ENCODE measurements at regions not wholly inside any gene's neighbourhood (a gene's known extent, or its start where the extent isn't known, plus 50 kb on each side); places are given as distances from the start of the nearest gene placed in this dataset.

DNA sequence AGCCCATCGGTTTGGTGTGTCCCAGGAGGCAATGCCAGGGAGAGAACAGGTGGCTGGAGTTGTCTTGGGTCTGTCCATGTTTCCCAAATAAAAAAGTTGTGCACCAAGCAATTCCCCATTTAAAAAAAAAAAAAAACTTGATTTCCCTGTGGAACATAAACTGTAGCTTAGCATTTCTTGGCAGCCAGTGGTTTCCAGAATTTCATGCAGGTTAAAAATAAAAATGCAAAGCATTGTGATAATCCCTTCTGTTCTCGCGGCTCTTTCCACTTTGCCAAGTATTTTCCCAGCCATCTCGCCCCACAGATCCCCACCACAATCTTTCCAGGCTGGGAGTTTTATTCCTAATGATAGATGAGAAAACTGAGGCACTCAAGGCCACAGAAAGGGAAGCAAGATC is 51.4 kb upstream of the MSX1 start:
- peaks cover 10 to 22% (median 11%) of the 10 kb centered on the region in 3 donors for H3K27me3 Mint-ChIP-seq
- H3K4me3 Mint-ChIP-seq: no peak overlapping the region
- H3K36me3 Mint-ChIP-seq: peaks cover 16 to 21% of the 10 kb centered on the region in 2 donors
- no peak overlapping the region for H3K27ac Mint-ChIP-seq
- DNase-seq (no peak), ATAC-seq (ENCODE audit: low read depth in 2 of 2) (no peak)
- H3K4me1 Mint-ChIP-seq: peaks cover 0 to 3% (median under 1%) of the 10 kb centered on the region in 3 donors
- H3K9me3 Mint-ChIP-seq: peaks cover 5 to 28% (median 10%) of the 10 kb centered on the region in 7 donors

DNA sequence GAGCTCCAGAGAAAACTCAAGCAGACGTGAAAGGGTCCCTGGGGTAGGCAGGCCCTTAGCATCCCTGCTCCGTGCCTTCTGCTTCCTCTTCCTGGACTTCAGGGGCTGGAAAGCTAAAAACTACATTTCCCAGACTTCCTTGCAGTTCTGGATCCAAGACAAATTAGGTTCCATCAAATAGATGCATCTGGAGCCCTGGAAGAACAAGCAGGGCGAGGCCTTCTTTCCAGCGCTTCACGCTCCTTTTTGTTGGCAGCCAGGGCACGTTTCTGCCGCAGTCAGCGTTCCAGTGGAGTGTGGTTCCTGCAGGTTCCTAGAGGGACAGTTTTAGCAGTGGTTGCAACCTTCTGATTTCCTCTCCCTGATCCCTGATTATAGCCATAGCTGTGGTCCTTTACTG is 53.6 kb upstream of the MSX1 start:
- Mint-ChIP-seq H3K36me3 (peaks cover 9 to 16% of the 10 kb centered on the region in 2 donors), H3K27me3 (peaks cover 0 to 11% (median 2%) of the 10 kb centered on the region in 3 donors), H3K4me3 (no peak overlapping the region), H3K9me3 (peaks cover under 1 to 35% (median 8%) of the 10 kb centered on the region in 7 donors), H3K4me1 (peaks cover 0 to 3% (median 0%) of the 10 kb centered on the region in 3 donors), H3K27ac (no peak overlapping the region)
- ATAC-seq (ENCODE audit: low read depth in 2 of 2): no peak
- DNase-seq: no peak

DNA sequence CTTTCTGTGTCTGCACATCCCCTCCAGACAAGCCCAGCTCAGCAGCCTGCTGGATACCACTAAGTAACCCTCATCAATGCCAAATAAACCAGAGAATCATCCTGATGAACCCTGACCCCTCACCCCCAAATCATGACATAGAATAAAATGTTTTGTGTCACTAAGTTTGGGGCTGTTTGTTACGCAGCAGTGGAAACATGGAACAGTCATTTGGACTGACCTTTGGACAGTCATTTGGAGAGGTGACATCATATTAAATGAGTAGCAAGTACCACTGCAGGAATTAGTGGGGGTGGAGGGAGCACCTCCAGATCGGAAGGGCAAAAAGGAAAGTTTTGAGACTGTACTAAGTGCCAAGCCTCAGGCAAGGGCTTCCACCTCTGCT is 55.6 kb upstream of the MSX1 start:
- DNase-seq (no peak), ATAC-seq (ENCODE audit: low read depth in 2 of 2) (no peak)
- Mint-ChIP-seq H3K4me1 (peaks cover 0 to 3% (median 0%) of the 10 kb centered on the region in 3 donors), H3K9me3 (peaks cover 0 to 21% (median 5%) of the 10 kb centered on the region in 7 donors), H3K27me3 (peaks cover 0 to 17% (median under 1%) of the 10 kb centered on the region in 3 donors), H3K36me3 (peaks cover 7 to 11% of the 10 kb centered on the region in 2 donors), H3K27ac (no peak overlapping the region), H3K4me3 (no peak overlapping the region)

DNA sequence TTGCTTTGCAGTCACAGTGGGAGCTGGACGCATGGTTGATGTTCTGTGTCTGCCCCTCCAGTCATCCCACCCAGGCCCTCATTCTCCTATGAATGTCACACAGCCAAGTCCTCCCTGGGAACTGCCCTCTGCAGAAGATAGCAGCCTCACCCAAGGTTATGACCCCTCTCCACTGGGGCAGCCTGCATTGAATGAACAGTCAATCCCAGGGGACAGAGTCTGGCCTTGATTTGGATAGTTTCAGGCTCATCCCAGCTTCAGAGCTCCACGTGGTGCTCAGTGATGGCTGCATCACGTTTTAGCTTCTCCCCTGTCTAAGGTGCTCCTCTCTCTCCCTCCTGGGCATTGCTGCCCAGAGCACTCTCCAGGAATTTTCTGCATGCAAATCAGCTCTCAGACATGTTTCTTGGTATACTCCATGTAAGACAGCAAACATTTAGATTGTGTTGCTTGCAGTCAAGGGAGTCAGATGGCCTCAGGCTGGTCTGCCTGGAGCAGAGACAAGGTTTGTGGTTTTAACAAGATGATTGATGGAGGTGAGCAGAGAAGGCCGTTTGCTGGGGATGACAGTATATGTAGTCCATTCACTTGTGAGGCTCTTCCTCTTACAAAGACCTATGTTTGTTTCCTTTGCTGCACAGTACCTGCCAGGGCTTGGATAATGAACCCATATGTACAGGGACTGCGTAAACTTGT is 56.1 kb upstream of the MSX1 start:
- H3K4me1 Mint-ChIP-seq: peaks cover 0 to 3% (median 0%) of the 10 kb centered on the region in 3 donors
- peaks cover 0 to 23% (median 6%) of the 10 kb centered on the region in 3 donors for H3K27me3 Mint-ChIP-seq
- ATAC-seq (ENCODE audit: low read depth in 2 of 2) (no peak), DNase-seq (no peak)
- no peak overlapping the region for H3K27ac Mint-ChIP-seq
- H3K36me3 Mint-ChIP-seq: peaks cover 7 to 8% of the 10 kb centered on the region in 2 donors
- H3K4me3 Mint-ChIP-seq: no peak overlapping the region
- H3K9me3 Mint-ChIP-seq: peaks cover 0 to 16% (median 2%) of the 10 kb centered on the region in 7 donors

DNA sequence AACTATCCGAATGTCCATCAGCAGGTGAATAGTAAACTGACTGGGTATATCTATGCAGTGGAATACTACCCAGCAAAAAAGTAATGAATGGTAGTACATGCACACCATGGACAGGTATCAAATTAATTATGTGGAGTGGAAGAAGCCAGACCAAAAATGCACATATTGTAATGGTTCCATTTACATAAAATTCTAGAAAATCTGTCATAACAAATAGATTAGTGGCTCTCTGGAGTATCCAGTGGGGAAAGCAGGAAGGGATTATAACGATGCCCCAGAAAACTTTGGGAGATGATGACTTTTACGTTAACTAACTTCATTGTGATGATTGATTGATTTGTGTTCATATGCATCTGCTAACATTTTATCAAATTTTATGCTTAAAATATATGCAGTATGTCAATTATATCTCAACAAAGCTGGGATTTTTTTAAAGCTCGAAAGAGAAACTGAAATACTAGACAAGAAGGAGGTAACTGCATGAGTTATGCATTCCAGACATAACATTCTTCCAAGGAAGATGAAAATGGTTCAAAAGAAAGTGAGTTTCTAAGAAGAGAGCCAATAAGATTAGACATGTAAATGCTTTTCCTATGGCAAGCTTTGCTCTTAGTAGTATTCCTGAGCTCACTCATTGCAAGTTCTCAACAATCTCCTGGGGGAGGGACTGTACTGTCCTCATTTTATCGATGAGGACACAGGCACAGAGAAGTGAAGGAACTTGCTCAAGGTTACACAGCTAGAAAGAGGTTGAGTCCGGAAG is 58.6 kb upstream of the MSX1 start:
- no peak overlapping the region for H3K27ac Mint-ChIP-seq
- H3K4me3 Mint-ChIP-seq: no peak overlapping the region
- ATAC-seq (ENCODE audit: low read depth in 2 of 2) (no peak), DNase-seq (no peak)
- H3K27me3 Mint-ChIP-seq: peaks cover 16 to 40% (median 22%) of the 10 kb centered on the region in 3 donors
- peaks cover 0 to 3% (median 0%) of the 10 kb centered on the region in 3 donors for H3K4me1 Mint-ChIP-seq
- H3K9me3 Mint-ChIP-seq: peaks cover 0 to 20% (median 5%) of the 10 kb centered on the region in 7 donors
- H3K36me3 Mint-ChIP-seq: peaks cover 5 to 7% of the 10 kb centered on the region in 2 donors

DNA sequence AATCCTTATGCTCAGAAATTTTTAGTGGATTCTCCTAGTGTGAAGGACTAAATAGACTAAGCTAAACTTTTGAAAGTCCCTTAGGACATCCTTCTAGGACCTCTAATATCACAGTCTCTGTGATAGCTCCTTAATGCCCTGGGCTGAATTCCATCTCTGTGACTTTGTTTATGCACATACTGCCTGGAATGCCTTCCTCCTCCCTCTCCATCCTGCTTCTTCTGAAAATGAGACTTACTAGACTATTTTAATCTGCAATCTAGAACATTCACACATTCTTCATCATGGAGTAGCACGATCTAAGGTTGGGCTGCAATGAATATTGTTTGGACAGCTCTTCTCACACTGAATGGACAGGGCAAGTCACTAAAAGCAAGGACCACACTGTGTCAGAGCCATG is 65.0 kb upstream of the MSX1 start:
- H3K27ac Mint-ChIP-seq: peak overlapping the region in 1 of 6 donors; percentile 38
- H3K9me3 Mint-ChIP-seq: peaks cover 15 to 28% (median 23%) of the 10 kb centered on the region in 7 donors
- peaks cover 0 to 7% (median 5%) of the 10 kb centered on the region in 3 donors for H3K4me1 Mint-ChIP-seq
- ATAC-seq (ENCODE audit: low read depth in 2 of 2): no peak
- peaks cover 22 to 47% (median 40%) of the 10 kb centered on the region in 3 donors for H3K27me3 Mint-ChIP-seq
- H3K36me3 Mint-ChIP-seq: peaks cover 3 to 18% of the 10 kb centered on the region in 2 donors
- no peak overlapping the region for H3K4me3 Mint-ChIP-seq
- no peak for DNase-seq

DNA sequence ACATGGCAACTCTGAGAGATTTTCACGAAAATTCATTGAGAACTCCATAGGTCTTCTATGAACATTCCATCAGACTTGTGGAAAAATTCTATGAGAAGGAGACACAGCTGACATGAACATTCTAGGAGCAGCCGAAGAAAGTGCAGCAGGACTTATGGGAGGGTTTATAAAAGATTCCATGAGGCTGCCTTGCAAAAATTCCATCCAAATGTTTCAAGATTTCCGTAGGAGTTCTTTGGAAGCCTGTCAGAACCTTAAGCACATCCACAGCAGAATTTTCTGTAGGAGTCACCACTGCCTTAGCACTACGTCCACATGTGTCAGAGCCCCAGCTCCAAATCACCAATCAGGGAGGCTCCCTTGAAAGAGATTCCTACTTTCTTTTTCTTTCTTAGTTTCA is 67.0 kb upstream of the MSX1 start:
- Mint-ChIP-seq H3K27ac (no peak overlapping the region), H3K9me3 (peaks cover 26 to 47% (median 40%) of the 10 kb centered on the region in 7 donors), H3K36me3 (peaks cover 13 to 32% of the 10 kb centered on the region in 2 donors), H3K4me3 (no peak overlapping the region), H3K27me3 (peaks cover 17 to 35% (median 28%) of the 10 kb centered on the region in 3 donors), H3K4me1 (peaks cover 4 to 14% (median 13%) of the 10 kb centered on the region in 3 donors)
- ATAC-seq (ENCODE audit: low read depth in 2 of 2): no peak
- DNase-seq: no peak

DNA sequence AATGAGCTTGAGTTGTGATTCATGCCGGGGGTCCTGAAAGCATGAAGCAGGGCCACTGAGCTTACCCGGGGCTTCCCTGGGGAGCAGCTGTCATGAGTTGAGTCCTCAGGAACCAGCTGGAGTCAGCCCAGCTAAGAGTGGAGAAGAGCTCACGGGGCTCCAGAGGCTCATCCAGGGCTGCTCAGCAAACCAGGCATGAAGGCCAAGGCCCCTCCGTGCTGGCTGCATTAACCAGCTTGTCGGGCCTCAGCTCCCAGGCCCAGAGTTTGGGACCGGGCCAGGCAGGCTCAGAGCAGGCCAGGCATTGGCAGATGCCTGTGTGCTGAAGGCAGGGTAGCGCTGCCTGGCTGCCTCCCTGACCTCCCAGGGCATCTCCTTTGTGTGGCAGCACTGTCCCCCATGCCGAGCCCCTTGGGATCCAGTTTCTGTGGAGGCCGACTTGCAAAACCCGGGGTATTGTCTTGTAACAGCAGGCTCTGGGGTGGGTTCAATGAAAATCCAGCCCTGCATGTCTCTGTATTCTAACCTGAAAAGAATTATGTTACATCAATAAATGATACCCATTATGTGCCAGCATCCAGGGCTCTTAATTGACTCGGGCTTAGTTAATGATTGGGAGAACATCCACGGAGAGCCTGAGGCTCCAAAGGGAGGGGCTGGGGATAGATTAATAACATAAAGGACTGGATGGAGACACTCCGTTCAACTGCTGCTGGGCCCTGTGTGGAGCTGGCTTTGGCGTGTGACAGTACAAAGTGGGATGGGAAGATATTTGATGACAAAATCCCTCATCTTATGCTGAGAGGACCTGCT is 68.0 kb upstream of the MSX1 start:
- Mint-ChIP-seq H3K36me3 (peaks cover 14 to 33% of the 10 kb centered on the region in 2 donors), H3K27ac (no peak overlapping the region), H3K27me3 (peaks cover 13 to 30% (median 24%) of the 10 kb centered on the region in 3 donors), H3K9me3 (peaks cover 26 to 49% (median 40%) of the 10 kb centered on the region in 7 donors), H3K4me3 (no peak overlapping the region), H3K4me1 (peaks cover 5 to 14% (median 14%) of the 10 kb centered on the region in 3 donors)
- ATAC-seq (ENCODE audit: low read depth in 2 of 2): no peak
- DNase-seq: no peak

DNA sequence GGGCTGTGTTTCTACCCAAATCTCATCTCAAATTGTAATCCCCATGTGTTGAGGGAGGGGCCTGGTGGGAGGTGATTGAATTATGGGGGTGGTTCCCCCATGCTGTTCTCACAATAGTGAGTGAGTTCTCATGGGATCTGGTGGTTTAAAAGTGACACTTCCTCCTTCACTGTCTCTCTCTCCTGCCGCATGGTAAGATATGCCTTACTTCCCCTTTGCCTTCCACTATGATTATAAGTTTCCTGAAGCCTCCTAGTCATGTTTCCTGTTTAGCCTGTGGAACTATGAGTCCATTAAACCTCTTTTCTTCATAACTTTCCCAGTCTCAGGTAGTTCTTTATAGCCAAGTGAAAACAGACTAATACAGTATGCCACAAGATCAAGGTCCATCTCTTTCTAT is 70.0 kb upstream of the MSX1 start:
- Mint-ChIP-seq H3K27me3 (peaks cover 2 to 17% (median 14%) of the 10 kb centered on the region in 3 donors), H3K4me3 (peak overlapping the region in 2 of 8 donors; percentile 36 to 37), H3K9me3 (peaks cover 26 to 52% (median 45%) of the 10 kb centered on the region in 7 donors), H3K4me1 (peaks cover 5 to 14% (median 14%) of the 10 kb centered on the region in 3 donors), H3K27ac (peak overlapping the region in 1 of 6 donors; percentile 73), H3K36me3 (peaks cover 14 to 33% of the 10 kb centered on the region in 2 donors)
- no peak for DNase-seq
- peak in 1 of 2 donors; percentile 51 for ATAC-seq (ENCODE audit: low read depth in 2 of 2)

DNA sequence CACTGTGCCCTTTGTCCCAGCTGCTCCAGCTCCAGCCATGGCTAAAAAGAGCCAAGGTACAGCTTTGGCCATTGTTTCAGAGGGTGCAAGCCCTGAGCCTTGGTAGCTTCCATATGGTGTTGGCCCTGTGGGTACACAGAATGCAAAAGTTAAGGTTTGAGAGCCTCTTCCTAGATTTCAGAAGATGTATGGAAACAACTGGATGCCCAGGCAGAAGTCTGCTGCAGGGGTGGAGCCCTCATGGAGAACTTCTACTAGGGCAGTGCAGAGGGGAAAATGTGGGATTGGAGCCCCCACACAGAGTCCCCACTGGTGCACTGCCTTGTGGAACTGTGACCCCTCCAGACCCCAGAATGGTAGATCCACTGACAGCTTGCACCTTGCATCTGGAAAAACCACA is 70.9 kb upstream of the MSX1 start:
- Mint-ChIP-seq H3K4me3 (no peak overlapping the region), H3K36me3 (peaks cover 14 to 32% of the 10 kb centered on the region in 2 donors), H3K27ac (no peak overlapping the region), H3K9me3 (peaks cover 23 to 52% (median 45%) of the 10 kb centered on the region in 7 donors), H3K4me1 (peaks cover 5 to 14% (median 14%) of the 10 kb centered on the region in 3 donors), H3K27me3 (peaks cover 0 to 8% (median 7%) of the 10 kb centered on the region in 3 donors)
- DNase-seq: no peak
- ATAC-seq (ENCODE audit: low read depth in 2 of 2): no peak

DNA sequence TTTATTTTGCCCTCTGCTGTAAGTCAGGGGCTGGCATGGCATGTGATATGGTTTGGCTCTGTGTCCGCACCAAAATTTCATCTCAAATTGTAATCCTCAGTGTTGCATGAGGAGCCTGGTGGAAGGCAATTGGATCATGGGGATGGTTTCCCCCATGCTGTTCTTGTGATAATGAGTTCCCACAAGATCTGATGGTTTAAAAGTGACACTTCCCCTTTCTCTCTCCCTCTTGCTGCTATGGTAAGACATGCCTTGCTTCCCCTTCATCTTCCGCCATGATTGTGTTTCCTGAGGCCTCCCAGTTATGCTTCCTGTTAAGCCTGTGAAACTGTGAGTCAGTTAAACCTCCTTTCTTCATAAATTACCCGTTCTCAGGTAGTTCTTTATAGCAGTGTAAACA is 72.0 kb upstream of the MSX1 start:
- DNase-seq (no peak), ATAC-seq (ENCODE audit: low read depth in 2 of 2) (no peak)
- Mint-ChIP-seq H3K9me3 (peaks cover 17 to 53% (median 42%) of the 10 kb centered on the region in 7 donors), H3K36me3 (peaks cover 14 to 23% of the 10 kb centered on the region in 2 donors), H3K27ac (peak overlapping the region in 1 of 6 donors; percentile 79), H3K27me3 (no peaks in the 10 kb centered on the region), H3K4me3 (peak overlapping the region in 1 of 8 donors; percentile 9), H3K4me1 (peaks cover 5 to 14% (median 14%) of the 10 kb centered on the region in 3 donors)

DNA sequence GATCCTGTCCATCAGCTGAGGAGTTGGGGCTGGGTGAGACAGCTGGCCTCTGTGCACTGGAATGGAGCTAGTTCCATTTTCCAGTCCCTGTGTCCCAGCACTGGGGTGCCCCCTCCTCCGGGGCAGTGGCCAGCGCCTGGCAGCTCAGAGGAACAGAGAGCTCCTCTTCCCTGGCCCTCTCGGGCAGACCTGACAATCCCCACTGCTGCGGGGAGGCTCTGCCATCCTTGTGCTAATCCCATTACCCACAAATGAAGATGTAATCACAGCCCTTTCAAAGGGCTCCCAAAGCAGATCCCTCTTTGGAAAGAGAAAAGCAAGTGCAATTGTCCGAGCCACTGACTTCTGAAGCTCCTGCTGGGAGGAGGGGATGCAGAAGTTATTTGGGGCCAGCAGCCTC is 75.1 kb upstream of the MSX1 start:
- no peak overlapping the region for H3K4me3 Mint-ChIP-seq
- H3K9me3 Mint-ChIP-seq: peaks cover 9 to 43% (median 33%) of the 10 kb centered on the region in 7 donors
- H3K27me3 Mint-ChIP-seq: peaks cover 0 to 8% (median 0%) of the 10 kb centered on the region in 3 donors
- peaks cover 5 to 9% (median 7%) of the 10 kb centered on the region in 3 donors for H3K4me1 Mint-ChIP-seq
- peaks cover 10 to 15% of the 10 kb centered on the region in 2 donors for H3K36me3 Mint-ChIP-seq
- DNase-seq (no peak), ATAC-seq (ENCODE audit: low read depth in 2 of 2) (no peak)
- H3K27ac Mint-ChIP-seq: no peak overlapping the region

DNA sequence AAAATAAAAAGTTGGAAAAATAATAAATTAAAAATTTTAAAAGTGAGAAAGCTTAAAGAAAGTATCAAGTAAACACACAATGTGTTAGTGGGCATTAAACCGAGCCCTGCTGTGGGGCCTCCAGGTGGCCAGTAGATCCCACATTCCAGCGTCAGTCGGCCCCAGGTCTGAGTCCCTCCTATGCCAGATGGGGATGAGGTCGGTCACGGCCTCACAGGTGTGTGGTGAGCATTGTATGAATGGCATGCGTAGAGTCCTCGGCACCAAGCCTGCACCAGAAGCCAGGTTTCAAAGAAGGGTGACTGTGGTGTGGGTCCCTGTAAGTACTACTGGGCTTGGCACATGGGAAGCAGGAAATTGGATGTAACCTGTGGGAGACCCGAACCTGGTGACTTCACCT is 75.6 kb upstream of the MSX1 start:
- Mint-ChIP-seq H3K4me1 (peaks cover 5 to 6% (median 5%) of the 10 kb centered on the region in 3 donors), H3K27ac (no peak overlapping the region), H3K36me3 (peaks cover 5 to 10% of the 10 kb centered on the region in 2 donors), H3K27me3 (peaks cover 0 to 8% (median 0%) of the 10 kb centered on the region in 3 donors), H3K4me3 (no peak overlapping the region), H3K9me3 (peaks cover 5 to 38% (median 28%) of the 10 kb centered on the region in 7 donors)
- ATAC-seq (ENCODE audit: low read depth in 2 of 2): no peak
- DNase-seq: no peak
